NCI-H146 treated with DMSO at 0.1 percent for 48 hours (cell line): ENCODE measurements at regions not wholly inside any gene's neighbourhood (a gene's known extent, or its start where the extent isn't known, plus 50 kb on each side); places are given as distances from the start of the nearest gene placed in this dataset.

Source experiments
- DNase-seq: peaks from one replicate; lab custom pipeline; 2025; ENCODE audit not compliant: unreplicated experiment; lab: John Stamatoyannopoulos, UW

DNA sequence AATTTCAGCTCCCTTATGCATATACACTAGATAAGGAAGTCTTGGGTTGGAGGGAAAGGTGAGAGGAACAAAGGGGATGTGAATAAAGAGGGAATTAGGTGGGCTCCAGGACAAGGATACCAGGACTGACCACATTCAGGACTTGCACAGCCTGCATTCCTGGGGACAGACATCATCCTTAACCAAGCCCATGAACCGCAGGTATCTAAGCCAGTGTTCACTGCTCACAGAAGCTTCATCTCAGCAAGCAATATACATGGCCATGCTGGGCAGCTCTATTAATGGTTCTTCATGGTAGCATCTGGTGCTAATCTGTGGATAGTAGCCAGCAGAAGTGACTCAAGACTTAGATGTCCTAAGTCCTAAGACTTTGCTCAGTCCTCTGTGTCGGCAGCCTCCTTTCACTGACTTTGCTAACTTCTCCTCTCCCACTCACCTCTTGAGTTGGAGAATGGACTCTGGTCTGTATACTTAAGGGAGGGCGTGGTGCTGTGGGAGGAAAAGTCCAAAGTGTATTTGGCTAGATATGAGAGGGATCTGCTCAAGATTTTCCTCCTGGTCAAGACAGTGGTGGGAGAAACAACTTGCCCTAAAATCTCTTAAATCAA lies 136.1 kb downstream of the ASCL1 start:
- no peak for DNase-seq

DNA sequence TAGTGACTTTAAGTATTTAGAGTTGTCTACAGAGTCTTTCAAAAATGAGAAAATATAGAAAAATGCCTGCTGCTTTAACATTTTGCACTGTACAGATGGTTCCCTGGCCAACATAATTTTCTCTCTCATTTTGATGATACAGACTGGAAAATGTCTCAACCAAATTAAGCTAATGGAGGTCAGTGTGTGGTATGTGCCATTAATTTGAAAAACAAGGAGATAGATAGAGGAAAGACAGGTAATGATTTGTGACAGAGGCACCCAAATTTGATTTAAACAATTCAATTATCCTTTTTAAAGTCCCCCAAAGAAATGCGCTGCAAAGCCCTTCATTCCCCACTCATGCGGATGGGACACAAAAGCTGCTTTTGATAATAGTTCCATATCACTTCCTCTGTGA lies 140.0 kb downstream of the ASCL1 start:
- no peak for DNase-seq

DNA sequence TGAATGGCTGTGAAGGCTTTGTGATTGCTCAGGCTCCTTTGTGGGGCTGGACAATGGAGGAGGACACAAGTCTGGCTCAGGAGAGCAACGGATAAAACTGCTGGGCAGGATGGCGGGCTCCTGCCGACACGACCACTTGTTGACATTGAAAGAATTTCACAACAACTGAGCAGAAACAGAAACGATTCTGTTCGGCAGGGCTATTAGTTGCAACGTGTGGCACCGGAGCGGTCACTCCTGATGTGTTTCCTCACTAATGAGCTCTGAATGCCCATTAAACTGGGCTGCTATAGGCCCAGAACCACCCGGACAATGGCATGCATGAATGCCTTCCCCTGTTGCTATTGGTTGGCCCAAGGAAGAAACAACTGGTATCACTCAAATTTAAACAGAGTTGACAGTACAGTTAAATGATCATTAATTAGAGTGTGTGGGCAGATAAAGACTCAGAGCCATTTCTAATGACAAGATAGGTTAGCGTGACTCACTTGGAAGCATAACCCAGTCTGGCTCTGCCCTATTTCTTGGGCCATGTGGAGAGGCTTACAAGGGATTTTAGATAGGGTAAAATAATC lies 142.9 kb downstream of the ASCL1 start:
- DNase-seq: no peak

DNA sequence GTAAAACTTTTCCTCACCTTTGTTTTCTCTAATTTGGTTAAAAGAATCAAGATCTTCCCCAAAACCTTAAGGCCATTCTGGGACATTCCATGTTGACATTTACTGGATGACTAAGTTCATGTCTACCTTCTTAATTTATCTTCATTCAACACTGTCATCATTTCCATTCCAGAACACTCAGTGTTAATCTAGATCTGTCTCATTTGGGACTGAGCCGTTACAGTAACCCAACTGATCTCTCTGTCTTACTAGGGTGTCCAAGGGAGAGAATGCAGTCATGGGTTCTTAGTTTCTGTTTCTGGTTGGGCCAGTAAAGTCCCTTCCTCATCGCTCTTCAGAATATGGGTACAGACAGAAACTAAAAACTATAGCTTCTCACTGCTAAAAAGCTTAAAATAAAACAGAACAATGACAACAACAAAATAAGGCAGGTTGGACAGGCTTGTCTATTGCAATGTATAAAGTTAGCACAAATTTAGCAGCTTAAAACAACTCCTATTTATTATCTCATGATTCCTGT lies 144.8 kb downstream of the ASCL1 start:
- no peak for DNase-seq

DNA sequence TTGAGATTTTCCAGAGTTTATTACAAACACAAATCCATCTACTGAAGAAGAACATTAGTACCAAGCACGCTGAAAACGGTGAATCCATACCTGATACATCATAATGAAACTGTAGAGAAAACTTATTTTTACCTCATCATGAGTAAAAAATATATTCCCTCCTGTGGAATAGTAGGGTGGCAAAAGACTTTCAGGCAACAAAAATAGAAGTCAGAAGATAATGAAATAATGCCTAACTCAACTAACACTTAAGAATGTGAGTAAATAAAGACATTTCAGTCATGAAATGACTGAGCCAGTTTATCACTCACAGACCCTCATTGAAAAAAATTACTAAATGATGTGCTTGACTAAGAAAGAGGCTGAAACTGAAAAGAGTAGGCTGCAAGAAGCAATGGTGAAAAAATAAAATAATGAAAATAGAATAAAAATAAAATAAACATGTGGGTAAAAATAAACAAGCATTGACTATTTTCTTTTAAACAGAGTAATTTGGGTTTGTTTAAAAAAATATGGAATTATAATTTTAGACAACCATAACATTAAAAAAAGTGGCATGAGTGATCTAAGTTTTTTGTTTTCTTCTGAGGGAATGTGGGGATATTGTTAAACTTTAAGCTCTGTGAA lies 148.6 kb downstream of the ASCL1 start:
- DNase-seq: no peak

DNA sequence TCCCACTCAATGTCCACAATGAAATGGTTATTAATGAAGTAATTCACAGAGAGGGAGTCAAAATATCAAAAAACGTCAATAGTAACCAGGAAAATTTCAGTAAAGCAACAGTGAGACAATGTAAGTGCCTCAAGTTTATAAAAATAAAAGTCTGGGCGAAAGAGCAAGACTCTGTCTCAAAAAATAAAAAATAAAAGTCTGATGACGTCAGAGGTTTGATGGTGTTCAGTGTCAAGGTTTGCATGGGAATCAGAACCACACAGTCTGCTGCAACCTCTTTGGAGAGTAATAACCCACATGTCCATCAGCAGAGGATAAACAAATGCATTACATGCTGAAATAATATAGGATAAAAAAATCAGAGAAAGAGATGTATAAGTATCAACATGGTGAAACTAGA lies 152.4 kb downstream of the ASCL1 start:
- no peak for DNase-seq

DNA sequence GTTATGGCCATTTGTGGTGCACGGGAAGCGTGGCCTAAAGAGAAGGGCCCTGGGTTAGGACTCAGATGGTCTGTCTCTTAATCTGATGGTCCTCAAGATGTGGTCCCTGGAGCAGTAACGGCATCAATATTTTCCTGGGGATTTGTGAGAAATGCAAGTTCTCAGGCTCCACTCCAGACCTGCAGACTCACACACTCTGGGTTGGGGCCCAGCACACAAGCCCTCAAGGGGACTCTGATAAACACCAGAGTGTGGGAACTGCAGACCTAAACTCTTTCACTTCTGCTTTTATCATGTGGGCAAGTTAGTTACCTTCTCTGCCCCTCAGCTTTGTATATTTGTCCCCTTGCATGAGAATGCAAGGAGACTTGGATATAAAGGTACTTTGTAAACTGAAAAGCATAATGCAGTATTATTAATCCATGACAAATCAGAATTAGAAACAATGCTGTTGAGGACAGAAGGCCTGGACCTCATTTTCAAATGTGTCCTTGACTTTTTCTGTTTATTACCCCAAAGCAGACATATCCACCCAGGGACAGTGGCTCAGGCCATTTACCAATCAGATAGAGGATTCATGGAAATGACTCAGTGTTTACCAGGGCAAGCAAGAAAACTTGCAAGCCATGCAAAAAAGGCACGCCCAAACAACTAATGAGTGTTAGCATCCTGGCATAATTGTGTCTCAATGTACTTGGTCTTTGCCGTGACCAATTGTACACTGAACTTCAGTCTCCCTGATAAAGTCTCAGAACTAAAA lies 157.0 kb downstream of the ASCL1 start:
- DNase-seq: no peak

DNA sequence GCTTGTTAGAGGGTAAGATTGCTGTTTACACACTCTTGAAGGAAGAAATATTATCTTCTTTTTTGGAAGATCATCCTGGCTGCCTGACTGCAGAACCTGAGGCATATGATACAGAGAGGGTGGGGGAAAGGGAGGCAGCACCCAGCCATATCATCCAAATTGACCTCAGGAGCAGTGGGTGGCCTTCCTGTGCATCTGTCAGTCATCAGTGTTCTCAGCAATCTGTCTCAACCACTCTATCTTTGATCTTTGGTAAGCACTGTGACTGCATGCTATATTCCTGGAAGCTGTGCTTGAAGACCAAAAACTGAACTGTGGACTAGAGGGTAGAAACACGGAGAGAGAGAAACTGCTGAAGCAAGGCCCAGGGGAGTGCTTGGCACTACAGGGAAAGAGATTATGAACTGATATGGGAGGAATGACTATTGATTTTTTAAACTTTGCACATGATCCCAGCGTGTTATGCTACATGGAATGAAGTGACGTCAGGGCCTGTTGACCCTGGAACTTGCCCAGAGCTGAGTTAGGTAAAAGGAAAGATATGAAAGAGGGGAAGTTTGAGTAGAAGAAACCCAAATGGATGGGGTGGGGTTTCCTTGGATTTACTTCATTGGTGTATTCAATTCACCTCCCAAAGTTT lies 171.5 kb downstream of the ASCL1 start:
- DNase-seq: peak; percentile 24

DNA sequence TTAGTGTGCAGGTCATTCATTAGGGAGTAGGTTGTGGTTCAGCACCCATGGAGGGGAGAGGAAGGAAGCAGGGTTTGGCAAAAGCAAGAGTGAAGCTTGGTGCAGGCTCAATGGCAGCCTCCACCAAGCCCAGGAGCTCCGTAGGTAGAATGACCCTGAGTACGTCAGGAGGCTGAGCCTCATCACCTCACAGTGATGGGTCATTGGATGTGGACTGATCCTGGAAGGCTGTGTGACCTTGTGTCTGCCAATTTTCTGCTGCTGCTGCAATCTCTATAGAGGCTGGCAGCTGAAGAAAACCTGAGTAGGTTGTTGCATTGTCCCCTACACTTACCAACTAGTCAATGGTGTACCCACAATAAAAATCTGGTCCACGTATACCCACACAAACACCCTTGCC lies 173.1 kb downstream of the ASCL1 start:
- DNase-seq: no peak

DNA sequence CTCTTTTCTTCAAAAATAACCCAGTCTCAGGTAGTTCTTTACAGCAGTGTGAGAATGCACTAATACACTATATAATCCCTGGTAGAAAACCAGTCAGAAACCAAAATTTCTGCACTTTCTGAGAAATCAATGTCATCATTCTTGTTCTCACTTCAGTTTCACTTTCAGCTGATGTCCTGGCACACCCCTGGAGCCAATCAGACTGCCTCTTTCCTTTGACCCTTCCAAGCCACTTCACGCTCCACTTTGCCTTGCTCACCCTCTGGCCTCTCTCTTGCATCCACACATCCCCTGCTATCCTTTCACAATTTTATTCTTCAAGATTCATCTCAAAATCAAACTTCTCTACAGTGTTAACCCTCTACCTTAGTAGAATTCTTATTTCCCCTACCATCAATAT lies 181.1 kb downstream of the ASCL1 start:
- no peak for DNase-seq

DNA sequence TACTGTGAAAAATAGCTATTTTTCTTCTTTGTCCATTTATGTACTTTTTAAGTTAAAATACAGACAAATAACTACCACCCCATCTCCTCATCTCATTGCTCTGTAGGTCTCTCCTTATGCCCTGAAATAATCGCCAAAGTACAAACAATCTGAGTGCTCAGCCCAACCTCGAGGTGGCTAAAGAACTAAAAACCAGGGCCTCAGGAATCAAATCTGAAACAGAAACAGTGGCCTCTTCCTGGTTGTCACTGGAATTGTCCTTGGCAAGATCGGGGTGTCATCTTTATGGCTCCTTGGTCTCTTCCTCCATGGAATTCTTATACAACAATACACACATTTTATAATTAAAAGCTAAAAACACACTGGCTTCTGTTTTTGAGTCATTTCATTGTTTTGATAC lies 182.4 kb downstream of the ASCL1 start:
- DNase-seq: no peak

DNA sequence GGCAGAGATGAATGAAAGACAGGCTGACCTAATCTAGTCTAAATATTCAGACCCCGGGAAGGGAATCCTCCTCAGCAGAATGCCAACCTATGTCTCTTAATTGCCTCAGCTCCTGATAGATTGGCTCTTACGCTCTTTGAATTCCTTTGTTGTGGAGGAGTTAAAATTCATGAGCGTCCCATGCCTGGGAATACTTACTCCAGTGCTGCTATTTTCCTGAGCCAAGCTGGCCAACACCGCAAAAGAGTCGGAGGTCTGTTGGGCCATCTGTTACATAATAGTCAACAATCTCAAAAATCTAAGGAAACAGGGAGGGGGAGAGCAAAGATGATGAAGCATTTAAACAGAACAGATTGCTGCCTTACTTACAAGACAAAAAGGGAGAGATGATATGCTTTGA lies 182.8 kb downstream of the ASCL1 start:
- DNase-seq: no peak

DNA sequence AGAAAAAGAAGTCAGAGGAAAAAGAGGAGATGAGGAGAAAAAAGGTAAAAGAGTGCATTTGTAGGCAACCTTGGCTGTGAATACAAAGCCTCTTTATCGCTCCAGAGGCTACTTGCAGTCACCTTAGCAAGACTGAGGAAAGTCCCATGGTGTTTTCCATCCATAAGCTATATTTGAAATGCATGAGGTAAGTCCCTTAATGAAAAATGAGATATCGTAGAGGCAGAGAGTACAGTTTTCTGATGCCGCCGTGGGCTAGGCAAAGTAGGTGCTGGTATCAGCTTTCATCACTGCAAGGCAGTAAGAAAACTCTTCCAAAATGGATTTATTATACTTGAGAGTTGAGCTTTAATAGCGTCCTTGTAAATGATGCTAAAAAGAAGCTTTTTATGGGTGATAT lies 186.8 kb downstream of the ASCL1 start:
- DNase-seq: no peak

DNA sequence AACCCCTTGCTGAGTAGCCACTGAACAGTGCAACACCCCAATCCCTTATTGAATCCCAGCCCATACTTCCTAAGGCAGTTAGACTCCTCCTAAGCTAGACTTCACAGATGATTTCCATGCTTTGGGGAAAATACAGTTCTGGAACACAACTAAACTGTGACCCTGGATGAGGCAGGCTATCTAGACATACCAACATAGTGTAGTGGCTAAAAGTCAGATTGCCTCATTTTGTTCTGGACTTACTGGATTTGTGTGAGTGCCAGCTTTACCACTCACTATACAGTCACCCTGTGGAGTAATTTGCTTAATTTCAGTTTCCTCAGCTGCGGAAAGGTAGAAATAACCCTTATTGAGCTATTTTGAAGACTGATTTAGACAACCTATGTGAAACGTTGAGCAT lies 203.1 kb downstream of the ASCL1 start:
- DNase-seq: no peak

DNA sequence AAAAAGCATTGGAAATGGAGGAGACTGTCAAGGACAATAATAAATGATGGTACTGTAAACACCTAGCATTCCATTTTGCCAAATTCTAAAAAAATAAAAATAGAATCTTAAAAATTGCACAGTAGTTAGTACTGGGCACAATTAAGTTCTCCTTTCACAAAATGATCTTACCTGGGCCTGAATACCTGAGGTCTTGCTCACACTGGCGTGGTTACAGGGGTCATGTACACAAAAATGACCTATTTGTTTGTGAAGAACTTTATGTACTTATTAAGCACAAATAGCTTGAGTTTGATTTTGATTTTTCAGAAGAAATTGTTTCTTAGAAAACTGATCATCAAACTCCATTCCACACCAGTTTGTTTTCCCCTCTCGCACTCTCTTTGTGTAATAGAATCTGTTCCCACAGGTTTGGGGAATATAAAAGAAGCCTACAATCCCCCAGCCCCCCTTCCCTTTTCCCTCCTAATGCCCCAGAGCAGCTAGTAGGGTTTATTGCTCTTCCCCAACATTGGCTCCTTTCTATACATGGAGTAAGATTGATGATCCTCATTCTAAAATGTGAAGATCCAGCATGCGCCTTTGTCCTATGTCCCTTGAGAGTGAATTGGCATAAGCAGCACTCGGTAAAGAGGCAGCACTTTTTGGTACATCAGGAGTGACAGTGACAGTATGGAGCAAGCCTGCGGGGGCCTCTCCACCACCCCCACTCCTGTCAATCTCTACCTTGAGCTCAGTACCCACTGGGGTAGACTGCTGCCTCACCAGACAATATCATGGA lies 204.3 kb downstream of the ASCL1 start:
- DNase-seq: no peak

DNA sequence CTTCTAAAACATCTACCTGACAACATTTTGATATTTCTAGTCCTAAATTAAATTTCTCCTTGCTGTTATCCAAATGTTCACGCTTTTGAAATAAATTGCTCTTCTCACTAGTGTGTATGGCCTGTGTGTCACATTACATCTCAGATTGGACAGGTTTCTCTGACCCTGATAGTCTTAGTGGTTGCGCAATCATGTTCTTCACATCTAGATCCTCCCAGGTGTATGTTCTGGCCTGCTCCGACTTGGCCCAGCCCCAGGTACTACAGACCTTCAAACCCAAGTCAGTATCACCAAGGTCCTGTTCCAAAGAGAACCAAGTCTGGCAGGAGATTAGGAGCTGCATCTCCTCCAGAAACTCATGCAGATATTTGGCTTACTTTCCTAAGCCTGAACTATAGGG lies 209.5 kb downstream of the ASCL1 start:
- no peak for DNase-seq

DNA sequence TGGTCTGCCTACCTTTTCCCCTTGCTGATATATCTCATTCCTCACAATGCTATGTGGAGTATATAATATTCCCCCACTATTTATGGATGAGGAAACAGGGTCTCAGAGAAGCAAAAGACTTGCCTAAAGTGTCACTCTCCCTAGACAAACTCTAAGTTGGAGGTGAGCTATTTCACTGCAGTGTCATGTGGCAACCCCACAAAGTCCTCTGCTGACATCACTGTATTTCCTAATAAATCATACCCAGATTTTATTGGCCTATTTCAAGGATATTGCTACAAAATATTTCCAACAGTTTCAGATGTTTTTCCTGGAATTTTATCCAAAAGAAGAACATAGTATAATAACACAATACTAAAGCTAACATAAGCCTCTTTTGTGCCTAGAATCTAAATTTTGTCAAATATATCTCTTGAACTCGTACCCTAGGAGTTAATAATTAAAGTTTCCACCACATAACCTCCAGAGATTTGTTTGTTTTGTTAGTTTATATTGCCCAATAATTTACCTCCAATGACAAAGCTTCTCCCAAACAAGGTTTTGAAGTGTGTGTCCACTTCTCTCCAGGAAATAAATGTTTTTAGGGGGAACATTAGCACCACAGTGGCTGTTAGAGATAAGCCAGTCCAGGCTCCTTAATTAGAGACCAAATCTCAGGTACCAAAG lies 215.1 kb downstream of the ASCL1 start:
- DNase-seq: no peak

DNA sequence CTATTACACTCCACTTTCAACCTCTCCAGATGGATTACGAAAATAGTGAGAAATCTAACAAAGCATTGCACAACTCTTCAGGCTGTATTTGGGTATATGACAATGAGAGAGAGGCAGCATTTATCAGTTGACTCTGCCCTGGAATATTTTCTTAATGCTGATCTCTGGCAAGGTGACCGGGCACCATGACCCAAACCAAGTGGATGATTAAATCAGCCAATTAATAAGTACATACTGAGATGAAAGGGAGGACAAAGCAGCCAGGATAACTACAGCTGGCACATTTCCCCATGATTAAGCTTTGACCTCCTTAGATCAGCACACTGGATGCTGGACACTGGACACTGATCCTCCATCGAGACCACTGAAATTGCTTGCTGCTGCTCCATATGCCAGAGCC lies 218.2 kb downstream of the ASCL1 start:
- DNase-seq: no peak

DNA sequence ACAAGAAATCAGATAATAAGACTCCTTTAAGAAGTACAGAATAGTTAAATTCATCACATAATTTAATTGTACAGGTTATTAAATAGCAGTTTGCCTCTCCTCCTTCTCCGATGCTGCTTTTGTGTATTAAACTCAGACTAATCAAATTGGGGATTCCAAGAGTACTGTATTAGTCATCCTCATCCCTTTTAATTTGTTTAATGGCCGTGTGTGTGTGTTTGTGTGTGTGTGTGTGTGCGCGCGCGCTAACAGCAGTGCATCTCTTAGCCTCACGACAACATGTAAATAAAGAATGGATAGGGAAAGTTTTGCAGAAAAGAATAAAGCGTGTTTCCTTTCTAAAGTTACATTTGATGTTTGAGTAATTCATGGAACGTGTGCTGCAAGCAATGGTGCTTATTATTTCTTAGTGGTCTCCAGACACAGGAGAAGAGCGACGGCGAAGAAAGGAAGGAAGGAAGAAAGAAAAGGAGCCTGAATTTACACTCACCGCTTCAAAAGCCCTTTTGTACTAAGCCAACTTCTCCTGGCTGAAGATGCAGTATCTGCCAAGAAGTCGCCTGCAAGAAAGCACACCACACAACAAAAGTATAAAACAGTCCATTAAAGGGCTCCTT lies 220.3 kb downstream of the ASCL1 start:
- no peak for DNase-seq
